WTC11 (cell line): ENCODE measurements at regions not wholly inside any gene's neighbourhood (a gene's known extent, or its start where the extent isn't known, plus 50 kb on each side); places are given as distances from the start of the nearest gene placed in this dataset.

Experiments
- AR ChIP-seq: fragments of 250-450 bp; sonication (Bioruptor Pico); IDR thresholded peaks from 2 replicates; pipeline ENCODE4 v1.9.0; 2021; ENCODE audit warnings: mild to moderate bottlenecking
- E2F4 ChIP-seq: sonication (generic); formaldehyde crosslinking; IDR thresholded peaks from 2 replicates; pipeline ENCODE4 v1.8.1; 2022; ENCODE audit warnings: low read depth, mild to moderate bottlenecking, moderate library complexity, missing genetic modification reagents, borderline replicate concordance
- FOXJ3 ChIP-seq: sonication (generic); formaldehyde crosslinking; IDR thresholded peaks from 2 replicates; pipeline ENCODE4 v1.9.0; 2021; ENCODE audit warnings: missing genetic modification reagents, mild to moderate bottlenecking, borderline replicate concordance
- NR2C2 ChIP-seq: sonication (generic); formaldehyde crosslinking; IDR thresholded peaks from 2 replicates; pipeline ENCODE4 v1.8.0; 2022; ENCODE audit warnings: mild to moderate bottlenecking, missing genetic modification reagents
- SP1 ChIP-seq: sonication (generic); formaldehyde crosslinking; conservative IDR thresholded peaks from 2 replicates; pipeline ENCODE4 v1.8.1; 2022; ENCODE audit warnings: missing genetic modification reagents
- TEAD1 ChIP-seq: sonication (generic); formaldehyde crosslinking; IDR thresholded peaks from 2 replicates; pipeline ENCODE4 v1.8.0; 2022; ENCODE audit warnings: mild to moderate bottlenecking, missing genetic modification reagents
- TF ChIP-seq, protein P1 (sequence below): sonication (generic); formaldehyde crosslinking; IDR thresholded peaks from 2 replicates; pipeline ENCODE4 v1.8.0; 2022; ENCODE audit warnings: mild to moderate bottlenecking, missing genetic modification reagents
- TF ChIP-seq, protein P2 (sequence below): fragments of 200-600 bp; IDR thresholded peaks from 2 replicates; pipeline ENCODE4 v1.8.0; 2022; ENCODE audit warnings: antibody characterized with exemption

DNA sequence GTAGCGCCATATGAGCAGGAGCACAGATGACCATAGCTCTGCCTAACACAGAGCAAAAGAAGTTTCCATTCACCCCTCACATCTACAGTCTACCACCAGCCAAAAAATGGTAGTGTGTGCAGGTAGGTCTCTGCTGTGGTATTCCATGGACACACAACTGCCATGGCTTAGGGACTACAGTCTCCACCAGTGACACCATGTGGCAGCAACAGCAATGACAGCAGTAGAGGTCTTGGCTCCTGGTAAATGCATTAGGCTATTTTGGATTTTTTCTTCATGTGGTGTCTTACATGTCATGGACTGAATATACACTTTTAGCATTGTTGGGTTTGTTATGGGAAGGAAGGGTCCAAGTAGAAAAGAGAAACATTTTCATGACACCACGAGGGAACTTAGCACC, 70.1 kb upstream of the CABCOCO1 start:
- TF ChIP-seq AR (CRISPR knock-in tag) (no peak), E2F4 (CRISPR knock-in tag) (no peak), SP1 (CRISPR knock-in tag) (no peak), NR2C2 (CRISPR knock-in tag) (no peak), TEAD1 (CRISPR knock-in tag) (no peak), FOXJ3 (CRISPR knock-in tag) (no peak)
- TF ChIP-seq, protein P1, sequence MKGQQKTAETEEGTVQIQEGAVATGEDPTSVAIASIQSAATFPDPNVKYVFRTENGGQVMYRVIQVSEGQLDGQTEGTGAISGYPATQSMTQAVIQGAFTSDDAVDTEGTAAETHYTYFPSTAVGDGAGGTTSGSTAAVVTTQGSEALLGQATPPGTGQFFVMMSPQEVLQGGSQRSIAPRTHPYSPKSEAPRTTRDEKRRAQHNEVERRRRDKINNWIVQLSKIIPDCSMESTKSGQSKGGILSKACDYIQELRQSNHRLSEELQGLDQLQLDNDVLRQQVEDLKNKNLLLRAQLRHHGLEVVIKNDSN: no peak
- TF ChIP-seq, protein P2, sequence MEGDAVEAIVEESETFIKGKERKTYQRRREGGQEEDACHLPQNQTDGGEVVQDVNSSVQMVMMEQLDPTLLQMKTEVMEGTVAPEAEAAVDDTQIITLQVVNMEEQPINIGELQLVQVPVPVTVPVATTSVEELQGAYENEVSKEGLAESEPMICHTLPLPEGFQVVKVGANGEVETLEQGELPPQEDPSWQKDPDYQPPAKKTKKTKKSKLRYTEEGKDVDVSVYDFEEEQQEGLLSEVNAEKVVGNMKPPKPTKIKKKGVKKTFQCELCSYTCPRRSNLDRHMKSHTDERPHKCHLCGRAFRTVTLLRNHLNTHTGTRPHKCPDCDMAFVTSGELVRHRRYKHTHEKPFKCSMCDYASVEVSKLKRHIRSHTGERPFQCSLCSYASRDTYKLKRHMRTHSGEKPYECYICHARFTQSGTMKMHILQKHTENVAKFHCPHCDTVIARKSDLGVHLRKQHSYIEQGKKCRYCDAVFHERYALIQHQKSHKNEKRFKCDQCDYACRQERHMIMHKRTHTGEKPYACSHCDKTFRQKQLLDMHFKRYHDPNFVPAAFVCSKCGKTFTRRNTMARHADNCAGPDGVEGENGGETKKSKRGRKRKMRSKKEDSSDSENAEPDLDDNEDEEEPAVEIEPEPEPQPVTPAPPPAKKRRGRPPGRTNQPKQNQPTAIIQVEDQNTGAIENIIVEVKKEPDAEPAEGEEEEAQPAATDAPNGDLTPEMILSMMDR: no peak
